GM19238 (cell line): ENCODE measurements at regions not wholly inside any gene's neighbourhood (a gene's known extent, or its start where the extent isn't known, plus 50 kb on each side); places are given as distances from the start of the nearest gene placed in this dataset.

Experiments
- DNase-seq: peaks from one replicate; pipeline ENCODE4 v3.0.0; 2011; ENCODE audit warnings: low spot score; ENCODE audit not compliant: insufficient read length

DNA sequence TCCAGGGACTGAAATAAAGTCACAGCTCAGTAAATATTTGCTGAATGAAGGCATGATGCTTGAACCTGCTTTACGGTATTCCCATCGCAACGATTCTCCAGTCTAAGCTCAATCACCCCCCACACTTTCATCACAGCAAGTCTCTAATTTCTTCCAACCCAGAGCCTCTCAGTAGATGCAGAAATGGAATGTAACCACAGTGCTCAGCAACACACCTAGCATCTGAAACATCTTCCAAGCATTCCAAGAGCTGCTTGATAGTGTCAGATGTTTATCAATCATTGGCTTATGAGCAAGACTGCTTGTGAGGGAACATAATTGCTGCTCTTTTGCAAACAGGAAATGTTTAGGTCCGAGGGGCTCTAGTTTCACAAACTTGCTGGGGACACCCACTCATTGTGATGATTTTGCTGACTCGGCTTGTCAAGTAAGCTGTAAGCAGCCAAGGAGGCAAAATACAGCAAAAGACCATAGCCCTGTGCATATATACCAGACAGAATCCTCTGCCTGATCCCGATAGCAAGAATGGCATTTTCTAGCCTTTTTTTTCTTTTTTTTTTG is 751.2 kb downstream of the NR2F2 start:
- no peak for DNase-seq

DNA sequence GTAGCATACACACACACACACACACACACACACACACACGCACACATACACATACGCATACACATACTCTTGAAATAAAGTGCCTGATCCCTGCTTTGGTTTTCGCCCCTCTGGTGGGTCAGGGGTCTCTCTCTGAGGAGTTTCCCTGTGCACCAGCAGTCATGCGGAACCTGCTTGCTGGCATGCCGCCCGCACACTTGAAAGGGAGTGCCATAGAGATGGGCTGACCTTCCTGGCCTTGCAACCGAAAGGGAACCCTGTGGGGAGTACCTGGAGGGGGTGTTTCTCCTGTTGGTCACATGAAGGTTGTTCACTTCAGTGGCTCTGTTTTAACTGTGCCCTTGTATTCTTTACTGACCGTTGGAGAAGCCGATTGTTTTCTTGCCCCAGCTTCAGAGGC is 752.3 kb downstream of the NR2F2 start:
- no peak for DNase-seq

GRCh38 chr15:97084650-97085049 is 754.1 kb downstream of the NR2F2 start:
- DNase-seq = no peak

DNA sequence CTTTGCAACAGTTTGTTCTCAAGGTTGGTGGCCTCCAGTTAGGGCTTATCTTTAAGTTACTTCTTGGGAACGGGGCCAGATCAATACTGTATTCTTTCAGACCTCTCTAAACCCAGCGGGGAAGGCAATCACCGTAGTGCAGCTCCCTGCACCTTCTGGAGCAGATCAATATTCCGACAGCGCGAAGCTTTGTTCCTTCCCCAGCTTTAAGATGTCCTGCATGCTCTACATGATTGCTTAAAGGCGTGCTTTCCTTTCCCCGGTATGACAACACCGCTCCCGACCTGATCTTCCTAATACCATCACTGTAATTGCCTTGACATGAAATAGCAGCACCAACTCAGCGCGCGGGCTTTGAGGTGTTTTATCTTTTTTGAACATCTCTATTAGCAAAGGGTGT is 755.2 kb downstream of the NR2F2 start:
- no peak for DNase-seq

DNA sequence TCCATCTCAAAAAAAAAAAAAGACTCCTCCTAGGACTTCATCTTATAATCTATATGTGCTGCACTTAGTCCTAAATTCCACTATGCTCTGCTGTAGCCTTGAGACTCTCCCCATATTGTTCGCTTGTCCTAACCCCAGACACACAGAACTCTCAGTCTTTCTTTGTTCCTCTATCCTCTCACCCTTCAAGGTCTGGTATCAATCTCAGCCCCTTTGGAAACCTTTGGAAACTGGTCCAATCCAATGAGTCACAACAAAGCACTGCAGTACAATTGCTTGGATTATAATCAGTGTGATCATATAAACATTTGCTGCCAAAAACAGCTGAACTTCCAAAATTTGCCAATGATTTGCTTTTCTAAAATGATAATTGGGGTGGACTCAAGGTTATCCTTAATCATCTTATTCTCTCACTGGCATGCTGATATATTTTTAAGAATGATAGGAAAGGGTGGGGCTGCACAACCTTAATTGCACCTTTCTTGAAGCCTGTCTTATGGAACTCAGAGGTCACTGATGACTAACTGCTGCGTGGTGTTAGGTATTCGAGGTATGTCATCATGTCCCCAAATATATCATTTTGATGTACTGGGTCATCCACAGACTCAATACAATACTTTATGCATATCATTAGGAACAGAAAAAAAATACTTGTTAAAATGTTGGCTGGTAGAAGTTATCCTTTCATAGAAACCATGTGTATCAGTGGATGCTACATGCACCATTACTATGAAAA is 756.7 kb downstream of the NR2F2 start:
- no peak for DNase-seq

DNA sequence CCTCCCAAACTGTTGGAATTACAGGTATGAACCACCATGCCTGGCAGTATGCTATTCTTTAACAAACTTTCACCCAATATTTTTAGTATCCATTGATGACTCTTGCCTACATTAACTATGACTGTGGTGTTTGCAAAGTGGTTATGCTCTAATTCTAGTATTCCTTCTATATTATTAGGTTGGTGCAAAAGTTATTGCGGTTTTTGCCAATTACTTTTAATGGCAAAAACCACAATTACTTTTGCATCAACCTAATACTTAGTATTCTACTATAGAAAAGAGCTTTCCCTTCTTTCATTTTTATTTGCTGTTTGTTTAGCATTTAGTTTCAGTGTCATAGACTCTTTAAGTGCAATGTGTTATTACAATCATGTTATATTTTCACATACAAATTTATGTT is 760.6 kb downstream of the NR2F2 start:
- DNase-seq = no peak

- DNase-seq = no peak
Measured at GRCh38 chr15:97092656-97093055, 762.2 kb downstream of the NR2F2 start.

DNA sequence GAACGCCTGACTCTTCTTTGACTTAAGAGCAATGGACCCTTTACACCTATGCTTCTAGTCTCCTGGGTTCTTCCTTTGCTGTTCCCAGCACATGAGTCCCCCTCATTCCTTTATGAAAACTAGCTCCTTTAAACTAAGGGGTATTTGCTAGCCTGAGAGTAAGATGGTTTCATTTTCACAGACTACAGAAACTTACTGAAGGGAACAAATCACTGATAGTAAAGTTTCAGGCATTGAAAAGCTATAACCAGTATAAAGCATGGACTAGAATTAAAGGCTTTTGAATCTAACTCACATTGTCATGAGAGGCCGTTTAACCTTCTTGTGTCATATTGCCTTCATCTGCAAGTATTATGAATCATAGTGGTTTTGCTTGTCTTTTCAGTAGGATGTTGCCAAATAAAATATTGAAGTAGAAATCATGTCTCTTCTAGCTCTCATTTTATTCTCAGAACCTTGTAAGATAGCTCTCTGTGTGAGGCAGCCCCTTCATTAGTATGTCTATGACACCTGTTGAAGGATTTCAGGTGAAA is 765.9 kb downstream of the NR2F2 start:
- DNase-seq = no peak

- DNase-seq = no peak
Measured at GRCh38 chr15:97099040-97099439, 768.5 kb downstream of the NR2F2 start.

DNA sequence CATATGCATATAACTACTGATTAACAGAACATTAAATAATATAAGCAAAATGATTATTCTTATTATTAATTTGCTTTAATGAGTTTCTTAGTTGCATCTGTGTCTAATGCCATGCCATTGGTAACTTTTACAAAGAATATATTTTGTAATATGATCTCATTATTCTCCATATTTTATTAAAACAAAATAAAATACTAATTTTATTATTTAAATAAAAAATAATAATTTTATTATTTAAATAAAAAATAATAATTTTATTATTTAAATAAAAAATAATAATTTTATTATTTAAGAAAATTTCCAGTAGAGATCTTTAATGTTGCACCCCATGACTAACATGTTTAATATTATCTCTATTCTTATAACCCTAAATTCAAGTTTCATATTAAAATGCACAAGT is 771.1 kb downstream of the NR2F2 start:
- no peak for DNase-seq

DNA sequence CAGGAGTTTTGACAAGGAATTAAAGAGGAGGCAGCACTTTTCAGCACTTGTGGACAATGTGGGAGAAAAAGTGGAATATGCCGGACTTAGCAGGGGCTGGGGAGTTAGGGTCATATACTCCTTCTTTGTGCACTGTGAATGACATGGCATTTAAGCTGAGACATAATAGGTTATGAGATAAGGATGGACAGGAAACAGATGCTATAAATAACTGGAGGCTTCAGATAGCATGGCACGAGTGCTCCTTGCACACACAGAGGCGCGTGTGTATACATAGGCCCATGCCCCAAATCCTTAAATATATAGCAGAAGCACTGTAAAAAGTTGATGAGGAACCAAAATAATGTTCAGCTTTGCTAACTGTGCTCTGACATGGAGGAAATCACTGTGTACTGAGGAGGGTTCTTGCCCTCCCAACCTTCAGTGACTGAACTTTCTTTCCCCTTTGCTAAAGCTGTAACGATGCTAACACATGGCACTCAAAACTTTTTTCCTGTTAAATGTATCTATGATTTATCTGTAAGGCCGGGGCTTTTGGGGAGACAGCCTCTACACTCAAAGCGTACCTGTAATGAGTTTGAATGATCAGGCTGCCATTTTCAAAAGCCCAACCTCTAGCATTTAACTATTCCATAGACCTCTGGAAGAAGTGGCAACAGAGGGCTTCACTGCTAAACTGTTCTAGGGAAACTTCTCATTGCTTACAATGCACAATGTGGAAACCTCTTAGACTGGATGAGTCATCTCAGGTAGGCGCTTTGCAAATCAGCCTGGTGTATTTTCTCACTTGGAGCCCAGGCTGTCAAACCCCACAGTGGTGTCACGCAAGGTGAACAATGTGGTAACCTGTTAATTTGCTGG is 784.6 kb downstream of the NR2F2 start:
- DNase-seq = no peak

- no peak for DNase-seq
Measured at GRCh38 chr15:97115761-97116070, 785.2 kb downstream of the NR2F2 start.

DNA sequence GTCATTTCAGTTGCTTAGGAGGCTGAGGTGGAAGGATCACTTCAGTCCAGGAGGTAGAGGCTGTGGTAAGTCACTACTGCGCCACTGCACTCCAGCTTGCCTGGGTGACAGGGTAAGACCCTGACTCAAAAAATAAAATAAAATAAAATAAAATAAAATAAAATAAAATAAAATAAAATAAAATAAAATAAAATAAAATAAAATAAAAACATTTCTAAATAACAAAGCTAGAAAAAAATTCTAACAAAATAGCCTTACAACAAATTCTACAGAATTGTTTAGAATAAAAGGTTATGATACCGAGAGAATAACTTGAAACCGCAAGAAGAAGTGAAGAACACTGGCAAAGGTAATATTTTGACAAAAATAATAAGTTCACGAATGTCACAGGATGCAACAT is 794.3 kb downstream of the NR2F2 start:
- no peak for DNase-seq

DNA sequence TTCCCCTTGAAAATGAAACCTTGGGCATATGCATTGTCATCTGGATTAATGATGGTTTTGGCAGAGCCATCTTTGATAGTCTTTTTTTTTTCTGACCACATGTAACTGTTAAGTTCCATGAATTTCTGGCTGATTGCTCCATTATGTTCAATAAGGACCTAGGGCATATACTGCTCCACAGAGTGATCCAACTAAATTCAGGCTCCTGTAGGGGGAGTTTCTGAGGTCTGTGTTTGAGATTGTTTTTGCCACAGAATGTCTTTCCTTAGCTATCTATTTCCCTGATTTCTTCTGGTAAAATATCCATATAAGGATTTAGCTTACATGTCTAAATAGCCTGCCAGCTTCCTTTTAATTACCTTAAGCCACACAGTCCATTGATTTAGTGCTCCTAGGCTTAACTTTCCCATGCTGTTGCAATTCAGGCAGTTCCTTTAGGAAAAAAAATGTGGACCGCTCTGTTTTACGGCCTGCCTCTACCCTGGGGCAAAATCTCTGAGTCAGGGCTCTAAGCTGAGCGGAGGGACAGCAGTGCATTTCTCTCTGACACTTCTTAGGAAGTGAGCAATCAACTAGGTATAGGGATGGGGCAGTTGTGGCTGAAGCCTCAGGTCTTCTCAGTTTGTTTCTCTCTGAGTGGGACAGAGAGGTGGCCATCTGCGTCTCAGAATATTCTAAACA is 796.2 kb downstream of the NR2F2 start:
- DNase-seq = no peak

DNA sequence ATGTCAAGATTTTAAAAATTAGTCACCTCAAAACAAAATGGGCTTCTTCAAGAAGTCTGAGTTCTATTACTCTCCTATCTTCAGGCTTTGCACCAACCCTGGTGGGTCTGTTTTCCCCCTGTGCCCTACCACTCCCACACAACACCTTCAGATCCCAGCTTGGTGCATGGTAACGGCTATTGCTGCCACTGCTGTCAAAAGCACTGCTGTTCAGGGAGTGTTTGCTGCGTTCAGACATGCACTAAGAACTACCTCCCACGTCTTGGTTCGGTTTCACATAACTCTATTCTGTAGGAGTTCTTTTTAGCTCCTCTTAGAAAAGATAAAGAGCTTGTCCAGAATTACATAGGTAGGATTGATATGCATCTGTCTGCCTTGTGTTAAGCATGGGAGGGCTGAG is 799.2 kb downstream of the NR2F2 start:
- DNase-seq = no peak

- DNase-seq = no peak
Measured at GRCh38 chr15:97140216-97140615, 809.7 kb downstream of the NR2F2 start.

- no peak for DNase-seq
Measured at GRCh38 chr15:97141360-97141759, 810.9 kb downstream of the NR2F2 start.

- no peak for DNase-seq
Measured at GRCh38 chr15:97141871-97142270, 811.4 kb downstream of the NR2F2 start.

DNA sequence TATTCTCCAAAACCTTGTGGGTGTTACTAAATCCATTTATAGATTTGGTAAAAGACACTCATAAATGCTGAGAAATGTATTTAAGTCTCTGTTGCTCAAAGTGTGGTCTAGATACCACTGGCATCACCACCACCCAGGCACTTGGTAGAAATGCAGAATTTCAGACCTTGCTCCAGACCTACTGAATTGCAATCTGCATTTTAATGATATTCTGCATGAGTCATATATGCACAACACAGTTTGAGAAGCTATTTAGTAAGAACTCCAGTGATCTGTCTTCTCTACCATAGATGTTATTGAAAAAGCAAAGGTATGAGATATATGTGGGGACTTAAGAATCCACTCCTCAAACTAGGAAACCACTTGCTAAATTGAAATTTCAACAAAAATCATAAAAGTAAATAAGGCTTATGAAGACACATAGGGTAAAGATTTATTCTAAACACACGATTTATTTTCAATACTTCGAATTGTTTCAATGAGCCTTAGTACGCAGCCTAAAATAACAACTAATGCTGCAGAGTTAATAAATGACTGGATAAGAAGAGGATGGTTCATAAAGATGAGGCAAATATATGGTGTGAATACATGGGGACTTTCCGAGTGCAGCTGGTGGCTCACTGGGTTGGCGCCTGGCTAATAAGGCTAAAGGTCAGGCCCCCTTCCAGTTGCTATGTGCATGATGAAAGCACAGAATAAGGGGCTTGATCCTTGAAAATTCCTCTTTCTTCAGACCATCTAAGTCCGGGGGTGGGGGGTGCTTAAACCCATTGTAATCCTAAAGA is 813.3 kb downstream of the NR2F2 start:
- DNase-seq = no peak

DNA sequence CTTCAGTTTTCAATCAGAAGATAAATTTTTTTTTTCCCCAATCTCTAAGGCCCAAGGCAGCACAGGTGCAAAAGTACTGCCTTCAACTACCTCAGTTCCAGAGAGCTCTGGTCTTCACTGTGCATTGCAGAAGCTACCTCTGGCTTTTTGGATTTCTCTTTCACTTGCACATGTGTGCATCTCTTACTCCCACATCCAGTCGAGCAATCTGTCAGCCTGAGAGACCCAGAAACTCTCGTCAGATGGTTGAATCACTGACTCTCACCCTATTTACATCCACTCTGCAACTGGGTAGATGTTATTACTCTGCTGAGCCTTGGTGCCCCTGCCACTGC is 813.8 kb downstream of the NR2F2 start:
- no peak for DNase-seq
